ENCODE measurements at regions not wholly inside any gene's neighbourhood (a gene's known extent, or its start where the extent isn't known, plus 50 kb on each side); places are given as distances from the start of the nearest gene placed in this dataset.

- Histone ChIP-seq H3K27ac (ENCODE audit: extremely low read depth, low read depth, low read length) (no peak overlapping the region), H3K4me3 (no peak overlapping the region), H3K9ac (ENCODE audit: insufficient read depth in 1 of 2, low read depth in 2 of 2, low read length in 2 of 2) (no peak overlapping the region), H4K20me1 (replicated peaks; ENCODE audit: control insufficient read depth, insufficient read depth, low read length) (no peaks in the 10 kb centered on the region), H3K79me2 (ENCODE audit: control insufficient read depth, insufficient read depth, low read length) (no peaks in the 10 kb centered on the region), H3K27me3 (ENCODE audit: control insufficient read depth in 2 of 2, insufficient read depth in 2 of 2, low read length in 2 of 2) (no peaks in the 10 kb centered on the region), H3K9me1 (ENCODE audit: control insufficient read depth, insufficient read depth, low read length) (no peaks in the 10 kb centered on the region), H3K9me3 (replicated peaks; ENCODE audit: control insufficient read depth, insufficient read depth, low read depth, low read length) (no peaks in the 10 kb centered on the region), H3K4me2 (ENCODE audit: insufficient read depth, low read length) (no peak overlapping the region), H3K36me3 (ENCODE audit: control insufficient read depth, insufficient read depth, low read length) (no peaks in the 10 kb centered on the region), H3K4me1 (replicated peaks in 1 of 2; ENCODE audit: control insufficient read depth in 2 of 2, insufficient read depth in 2 of 2, low read length in 2 of 2) (no peaks in the 10 kb centered on the region), H2AFZ (ENCODE audit: low read depth, low read length) (no peak overlapping the region)
- DNase-seq (ENCODE audit: extremely low read depth in 1 of 4, low spot score in 3 of 4) (no peak), ATAC-seq (no peak), FAIRE-seq (no peak)
- ChIA-PET CTCF (ENCODE audit: low intra/inter-chr PET ratio) (no interaction called here), POLR2A (no interaction called here)
- in situ Hi-C loops (cut with MboI) (no loop called here), intact Hi-C loops (cut with micrococcal nuclease) (no loop called here)
- no TSS peak for BruUV-seq (replicated peaks)
- 41% methylated on average over 19 of the region's 56 CpGs for WGBS (ENCODE audit: insufficient coverage, low coverage, missing lambda C conversion rate)
- no peak for TF ChIP-seq NFATC3 (IDR thresholded peaks at IDR 0.05)
- TF ChIP-seq, protein P1, sequence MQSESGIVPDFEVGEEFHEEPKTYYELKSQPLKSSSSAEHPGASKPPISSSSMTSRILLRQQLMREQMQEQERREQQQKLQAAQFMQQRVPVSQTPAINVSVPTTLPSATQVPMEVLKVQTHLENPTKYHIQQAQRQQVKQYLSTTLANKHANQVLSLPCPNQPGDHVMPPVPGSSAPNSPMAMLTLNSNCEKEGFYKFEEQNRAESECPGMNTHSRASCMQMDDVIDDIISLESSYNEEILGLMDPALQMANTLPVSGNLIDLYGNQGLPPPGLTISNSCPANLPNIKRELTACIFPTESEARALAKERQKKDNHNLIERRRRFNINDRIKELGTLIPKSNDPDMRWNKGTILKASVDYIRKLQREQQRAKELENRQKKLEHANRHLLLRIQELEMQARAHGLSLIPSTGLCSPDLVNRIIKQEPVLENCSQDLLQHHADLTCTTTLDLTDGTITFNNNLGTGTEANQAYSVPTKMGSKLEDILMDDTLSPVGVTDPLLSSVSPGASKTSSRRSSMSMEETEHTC (IDR thresholded peaks at IDR 0.05): no peak
- no peak for TF ChIP-seq CEBPG (CRISPR knock-in tag; IDR thresholded peaks at IDR 0.05)
- no peak for TF ChIP-seq CEBPG (tag; conservative IDR thresholded peaks at IDR 0.05 in 1 of 2, IDR thresholded peaks at IDR 0.05 in 1 of 2)
- TF ChIP-seq CTCF (IDR thresholded peaks at IDR 0.05 in 2 of 3, conservative IDR thresholded peaks at IDR 0.05 in 1 of 3; ENCODE audit: insufficient read depth in 2 of 3, low read depth in 1 of 3, low read length in 3 of 3): no peak
- TF ChIP-seq ZNF592 (IDR thresholded peaks at IDR 0.05): no peak
- TF ChIP-seq, protein P2, sequence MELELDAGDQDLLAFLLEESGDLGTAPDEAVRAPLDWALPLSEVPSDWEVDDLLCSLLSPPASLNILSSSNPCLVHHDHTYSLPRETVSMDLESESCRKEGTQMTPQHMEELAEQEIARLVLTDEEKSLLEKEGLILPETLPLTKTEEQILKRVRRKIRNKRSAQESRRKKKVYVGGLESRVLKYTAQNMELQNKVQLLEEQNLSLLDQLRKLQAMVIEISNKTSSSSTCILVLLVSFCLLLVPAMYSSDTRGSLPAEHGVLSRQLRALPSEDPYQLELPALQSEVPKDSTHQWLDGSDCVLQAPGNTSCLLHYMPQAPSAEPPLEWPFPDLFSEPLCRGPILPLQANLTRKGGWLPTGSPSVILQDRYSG (tag; conservative IDR thresholded peaks at IDR 0.05; ENCODE audit: low read depth): no peak
- TF ChIP-seq ATF1 (CRISPR knock-in tag; IDR thresholded peaks at IDR 0.05): no peak
- no peak for TF ChIP-seq ATF1 (tag; IDR thresholded peaks at IDR 0.05)
- no peak for TF ChIP-seq PML (IDR thresholded peaks at IDR 0.05; ENCODE audit: low read length)
- no peak for TF ChIP-seq ZBTB1 (CRISPR knock-in tag; IDR thresholded peaks at IDR 0.05; ENCODE audit: borderline replicate concordance, low read depth)
- no peak for TF ChIP-seq HNRNPUL1 (IDR thresholded peaks at IDR 0.05; ENCODE audit: low read length)
- TF ChIP-seq SPI1 (IDR thresholded peaks at IDR 0.05; ENCODE audit: borderline replicate concordance, low read depth, low read length): no peak
- TF ChIP-seq ZNF778 (CRISPR knock-in tag; IDR thresholded peaks at IDR 0.05): no peak
- no peak for TF ChIP-seq RUNX1 (IDR thresholded peaks at IDR 0.05; ENCODE audit: low read depth)
- TF ChIP-seq SMC3 (conservative IDR thresholded peaks at IDR 0.05; ENCODE audit: insufficient read depth, low read depth, low read length): no peak
These were observed 637.7 kb downstream of the ZNF716 start for GRCh38 chr7:58087536-58088190.
